ENCODE measurements at regions not wholly inside any gene's neighbourhood (a gene's known extent, or its start where the extent isn't known, plus 50 kb on each side); places are given as distances from the start of the nearest gene placed in this dataset.

DNA sequence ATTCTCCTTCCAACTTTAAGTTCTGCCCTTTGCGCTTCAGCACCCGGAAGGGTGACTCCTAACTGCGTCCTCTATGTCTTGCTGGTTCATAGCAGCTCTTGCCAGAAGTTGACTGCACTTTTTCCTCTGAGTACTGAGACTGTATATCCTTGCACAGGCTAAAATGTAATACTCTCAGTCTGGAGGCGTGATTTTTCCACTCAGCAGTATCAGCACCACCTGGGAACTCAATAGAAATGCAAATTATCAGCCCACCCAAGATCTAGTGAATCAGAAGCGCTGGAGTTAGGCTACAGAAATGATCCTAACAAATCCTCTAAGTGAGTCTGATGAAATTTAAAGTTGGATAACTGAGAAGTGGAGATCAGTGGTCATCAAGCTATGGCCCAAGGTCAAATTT lies 1611.9 kb upstream of the SLC10A2 start:
- Histone ChIP-seq H3K9me2 (replicated peaks; ENCODE audit: control insufficient read depth, low read length) (no peaks in the 10 kb centered on the region), H3K27me3 (ENCODE audit: control insufficient read depth, low read length) (no peaks in the 10 kb centered on the region), H3K79me2 (ENCODE audit: control insufficient read depth, low read length) (no peaks in the 10 kb centered on the region), H3K4me3 (ENCODE audit: low read length) (no peak overlapping the region), H3F3A (ENCODE audit: control insufficient read depth, insufficient read depth) (no peaks in the 10 kb centered on the region), H3K4me2 (ENCODE audit: low read length) (no peak overlapping the region), H3K36me3 (ENCODE audit: control insufficient read depth, low read length) (no peaks in the 10 kb centered on the region), H3K27ac (ENCODE audit: low read depth, low read length) (no peak overlapping the region), H3K4me1 (ENCODE audit: control insufficient read depth, low read length) (no peaks in the 10 kb centered on the region), H4K20me1 (ENCODE audit: control insufficient read depth, insufficient read depth, low read depth, low read length) (no peaks in the 10 kb centered on the region), H3K9me3 (ENCODE audit: control insufficient read depth, insufficient read depth, low read length) (no peaks in the 10 kb centered on the region)
- TF ChIP-seq EZH2phosphoT487 (IDR thresholded peaks at IDR 0.05; ENCODE audit: borderline replicate concordance, low read length), result no peak
- TF ChIP-seq, protein P1, sequence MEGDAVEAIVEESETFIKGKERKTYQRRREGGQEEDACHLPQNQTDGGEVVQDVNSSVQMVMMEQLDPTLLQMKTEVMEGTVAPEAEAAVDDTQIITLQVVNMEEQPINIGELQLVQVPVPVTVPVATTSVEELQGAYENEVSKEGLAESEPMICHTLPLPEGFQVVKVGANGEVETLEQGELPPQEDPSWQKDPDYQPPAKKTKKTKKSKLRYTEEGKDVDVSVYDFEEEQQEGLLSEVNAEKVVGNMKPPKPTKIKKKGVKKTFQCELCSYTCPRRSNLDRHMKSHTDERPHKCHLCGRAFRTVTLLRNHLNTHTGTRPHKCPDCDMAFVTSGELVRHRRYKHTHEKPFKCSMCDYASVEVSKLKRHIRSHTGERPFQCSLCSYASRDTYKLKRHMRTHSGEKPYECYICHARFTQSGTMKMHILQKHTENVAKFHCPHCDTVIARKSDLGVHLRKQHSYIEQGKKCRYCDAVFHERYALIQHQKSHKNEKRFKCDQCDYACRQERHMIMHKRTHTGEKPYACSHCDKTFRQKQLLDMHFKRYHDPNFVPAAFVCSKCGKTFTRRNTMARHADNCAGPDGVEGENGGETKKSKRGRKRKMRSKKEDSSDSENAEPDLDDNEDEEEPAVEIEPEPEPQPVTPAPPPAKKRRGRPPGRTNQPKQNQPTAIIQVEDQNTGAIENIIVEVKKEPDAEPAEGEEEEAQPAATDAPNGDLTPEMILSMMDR (IDR thresholded peaks at IDR 0.05; ENCODE audit: low read depth, low read length, poor library complexity, severe bottlenecking), result no peak

DNA sequence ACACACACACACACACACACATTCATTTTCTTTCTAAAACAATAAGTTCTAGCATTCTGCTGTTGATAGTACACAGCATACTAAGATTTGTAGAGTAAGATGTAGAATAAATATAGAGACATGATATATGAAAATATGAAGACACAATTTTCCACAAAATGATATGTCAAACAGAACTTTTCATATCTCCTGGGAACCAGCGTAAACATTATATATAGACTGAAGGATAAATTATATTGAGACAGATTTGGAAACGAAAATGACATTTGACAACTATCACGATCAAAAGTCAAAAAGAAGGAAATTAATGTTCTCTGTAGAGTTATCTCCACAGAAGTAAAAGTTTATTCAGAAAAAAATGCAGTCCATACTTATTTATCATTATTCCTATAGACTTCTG lies 1605.7 kb upstream of the SLC10A2 start:
- no peaks in the 10 kb centered on the region for H3K79me2 ChIP-seq (ENCODE audit: control insufficient read depth, low read length)
- no peaks in the 10 kb centered on the region for H3K4me1 ChIP-seq (ENCODE audit: control insufficient read depth, low read length)
- H3K4me2 ChIP-seq (ENCODE audit: low read length), result no peak overlapping the region
- no peaks in the 10 kb centered on the region for H3K27me3 ChIP-seq (ENCODE audit: control insufficient read depth, low read length)
- no peak overlapping the region for H3K27ac ChIP-seq (ENCODE audit: low read depth, low read length)
- H3F3A ChIP-seq (ENCODE audit: control insufficient read depth, insufficient read depth), result no peaks in the 10 kb centered on the region
- TF ChIP-seq EZH2phosphoT487 (IDR thresholded peaks at IDR 0.05; ENCODE audit: borderline replicate concordance, low read length), result no peak
- TF ChIP-seq, protein P1 (IDR thresholded peaks at IDR 0.05; ENCODE audit: low read depth, low read length, poor library complexity, severe bottlenecking), result no peak
- H4K20me1 ChIP-seq (ENCODE audit: control insufficient read depth, insufficient read depth, low read depth, low read length), result no peaks in the 10 kb centered on the region
- H3K9me2 ChIP-seq (replicated peaks; ENCODE audit: control insufficient read depth, low read length), result no peaks in the 10 kb centered on the region
- no peak overlapping the region for H3K4me3 ChIP-seq (ENCODE audit: low read length)
- H3K9me3 ChIP-seq (ENCODE audit: control insufficient read depth, insufficient read depth, low read length), result no peaks in the 10 kb centered on the region
- no peaks in the 10 kb centered on the region for H3K36me3 ChIP-seq (ENCODE audit: control insufficient read depth, low read length)

DNA sequence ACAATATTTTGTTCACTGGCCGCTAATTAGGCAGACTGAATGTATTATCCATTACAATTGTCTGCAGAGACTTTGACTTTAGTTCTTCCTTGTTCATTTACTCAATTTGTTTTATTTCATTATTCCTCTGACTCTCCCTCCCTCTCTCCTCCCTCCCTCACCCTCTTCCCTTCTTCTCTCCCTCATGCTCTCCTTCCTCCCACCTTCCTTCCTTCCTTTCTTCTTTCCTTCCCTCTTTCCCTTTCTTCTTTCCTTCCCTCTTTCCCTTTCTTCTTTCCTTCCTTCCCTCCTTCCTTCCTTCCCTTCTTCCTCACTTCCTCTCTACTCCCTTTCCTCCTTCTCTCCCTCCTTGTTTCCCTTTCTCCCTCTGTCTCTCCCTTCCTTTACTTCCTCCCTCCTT lies 1591.0 kb upstream of the SLC10A2 start:
- H3K9me3 ChIP-seq (ENCODE audit: control insufficient read depth, insufficient read depth, low read length), result no peaks in the 10 kb centered on the region; the same call in 1 of the 2 replicates
- no peaks in the 10 kb centered on the region for H3K36me3 ChIP-seq (ENCODE audit: control insufficient read depth, low read length)
- no peak overlapping the region for H3K4me3 ChIP-seq (ENCODE audit: low read length)
- no peak overlapping the region for H3K4me2 ChIP-seq (ENCODE audit: low read length)
- no peaks in the 10 kb centered on the region for H3F3A ChIP-seq (ENCODE audit: control insufficient read depth, insufficient read depth)
- TF ChIP-seq, protein P1 (IDR thresholded peaks at IDR 0.05; ENCODE audit: low read depth, low read length, poor library complexity, severe bottlenecking), result no peak
- no peak for TF ChIP-seq EZH2phosphoT487 (IDR thresholded peaks at IDR 0.05; ENCODE audit: borderline replicate concordance, low read length)
- H3K27ac ChIP-seq (ENCODE audit: low read depth, low read length), result no peak overlapping the region
- no peaks in the 10 kb centered on the region for H3K4me1 ChIP-seq (ENCODE audit: control insufficient read depth, low read length)
- H4K20me1 ChIP-seq (ENCODE audit: control insufficient read depth, insufficient read depth, low read depth, low read length), result no peaks in the 10 kb centered on the region
- no peaks in the 10 kb centered on the region for H3K9me2 ChIP-seq (replicated peaks; ENCODE audit: control insufficient read depth, low read length)
- no peaks in the 10 kb centered on the region for H3K79me2 ChIP-seq (ENCODE audit: control insufficient read depth, low read length)
- H3K27me3 ChIP-seq (ENCODE audit: control insufficient read depth, low read length), result no peaks in the 10 kb centered on the region

- no peaks in the 10 kb centered on the region; the same call in 1 of the 2 replicates for H3K9me3 ChIP-seq (ENCODE audit: control insufficient read depth, insufficient read depth, low read length)
- H3K79me2 ChIP-seq (ENCODE audit: control insufficient read depth, low read length), result no peaks in the 10 kb centered on the region
- H3K9me2 ChIP-seq (replicated peaks; ENCODE audit: control insufficient read depth, low read length), result no peaks in the 10 kb centered on the region
- no peak overlapping the region for H3K4me2 ChIP-seq (ENCODE audit: low read length)
- no peaks in the 10 kb centered on the region for H3F3A ChIP-seq (ENCODE audit: control insufficient read depth, insufficient read depth)
- H3K4me1 ChIP-seq (ENCODE audit: control insufficient read depth, low read length), result no peaks in the 10 kb centered on the region
- no peak for TF ChIP-seq EZH2phosphoT487 (IDR thresholded peaks at IDR 0.05; ENCODE audit: borderline replicate concordance, low read length)
- TF ChIP-seq, protein P1 (IDR thresholded peaks at IDR 0.05; ENCODE audit: low read depth, low read length, poor library complexity, severe bottlenecking), result no peak
- no peak overlapping the region for H3K27ac ChIP-seq (ENCODE audit: low read depth, low read length)
- no peaks in the 10 kb centered on the region for H3K27me3 ChIP-seq (ENCODE audit: control insufficient read depth, low read length)
- H3K36me3 ChIP-seq (ENCODE audit: control insufficient read depth, low read length), result no peaks in the 10 kb centered on the region
- H3K4me3 ChIP-seq (ENCODE audit: low read length), result no peak overlapping the region
- no peaks in the 10 kb centered on the region for H4K20me1 ChIP-seq (ENCODE audit: control insufficient read depth, insufficient read depth, low read depth, low read length)
Measured at GRCh38 chr13:104650431-104650830, 1584.2 kb upstream of the SLC10A2 start.
